GM18520 (cell line): ENCODE measurements at regions not wholly inside any gene's neighbourhood (a gene's known extent, or its start where the extent isn't known, plus 50 kb on each side); places are given as distances from the start of the nearest gene placed in this dataset.

Source experiments
- ATAC-seq: cut with Tn5 transposase; IDR thresholded peaks from one replicate; pipeline ENCODE4 v1.9.1; 2021; ENCODE audit not compliant: unreplicated experiment

DNA sequence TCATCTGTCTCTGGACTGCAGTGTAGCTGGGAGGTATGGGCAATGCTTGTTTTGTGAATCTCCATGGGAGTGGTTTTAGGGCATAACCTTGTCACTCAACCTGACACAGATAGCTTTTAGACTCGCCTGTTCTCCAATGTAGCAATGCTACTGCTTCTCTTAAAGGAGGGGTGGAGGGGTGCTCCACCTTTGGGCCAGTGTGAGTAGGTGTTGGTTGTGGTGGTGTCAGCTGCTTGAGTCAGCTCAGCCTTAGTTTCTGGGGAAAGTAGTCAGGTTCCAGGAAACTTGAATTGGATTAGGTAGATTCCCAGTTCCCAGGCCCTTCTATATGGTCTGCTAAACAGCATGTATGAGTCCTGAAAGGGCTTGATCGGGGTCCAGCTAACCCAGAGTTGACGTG is 91.1 kb upstream of the PLPPR1 start:
- no peak for ATAC-seq

DNA sequence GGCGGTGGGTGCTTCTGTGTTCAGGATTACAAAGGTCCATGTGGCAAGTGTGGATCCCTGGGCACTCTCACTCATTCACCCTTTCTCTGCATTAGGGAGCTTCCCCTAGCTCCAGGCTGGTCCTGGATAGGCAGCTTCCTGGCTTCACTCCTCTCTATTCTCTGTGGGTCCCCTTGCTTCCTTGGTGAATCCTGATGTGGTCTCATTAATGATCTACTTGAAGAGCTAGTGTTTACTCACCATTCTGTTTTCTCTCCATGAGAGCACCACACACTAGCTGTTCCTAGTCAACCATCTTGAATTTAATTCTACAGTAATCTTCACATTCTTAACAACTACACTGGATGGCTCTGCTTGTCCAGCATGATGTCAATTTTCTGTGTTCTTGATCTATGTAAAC is 90.0 kb upstream of the PLPPR1 start:
- ATAC-seq, result no peak

DNA sequence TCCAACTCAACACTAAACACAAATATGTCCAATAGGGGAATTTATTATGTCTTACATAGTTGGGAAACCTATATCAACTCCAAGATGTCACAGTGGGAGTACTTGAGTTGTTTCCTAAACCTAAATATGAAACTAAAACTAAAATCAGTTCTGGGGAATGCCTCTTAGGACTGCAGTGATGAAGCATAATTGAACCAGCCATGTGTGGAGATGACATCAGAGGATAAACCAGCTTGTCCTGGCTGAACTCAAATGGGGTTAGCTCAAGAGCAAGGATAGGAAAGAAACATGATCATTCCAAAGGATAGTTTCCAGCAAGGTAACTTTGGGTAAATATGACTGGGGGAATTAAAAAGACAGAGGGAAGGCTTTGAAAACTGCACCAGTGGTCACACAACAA is 88.9 kb upstream of the PLPPR1 start:
- ATAC-seq, result no peak

DNA sequence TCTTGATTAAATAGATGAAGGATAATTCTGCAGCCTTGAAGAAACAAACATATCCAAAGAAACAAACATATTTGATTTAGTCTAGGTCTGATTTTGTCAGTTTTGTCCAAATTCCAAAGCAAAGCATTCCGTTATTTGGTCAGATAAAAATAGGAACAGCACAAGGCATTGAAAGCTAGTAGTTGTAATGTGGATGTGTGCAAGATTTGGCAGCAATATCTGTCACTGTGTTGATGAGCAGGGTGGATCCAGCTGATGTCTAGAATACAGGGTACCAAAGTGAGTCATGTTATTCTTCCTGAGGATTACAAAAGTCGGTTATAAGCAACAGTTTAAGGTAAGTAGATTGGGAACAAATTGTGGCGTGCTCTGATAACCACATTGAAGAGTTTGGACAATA is 69.3 kb upstream of the PLPPR1 start:
- no peak for ATAC-seq
